Cardiac fibroblast (primary cell): ENCODE measurements at regions not wholly inside any gene's neighbourhood (a gene's known extent, or its start where the extent isn't known, plus 50 kb on each side); places are given as distances from the start of the nearest gene placed in this dataset.
A peak's percentile ranks its signal among the peaks of the same experiment; 100 is the strongest.

Experiments
- DNase-seq, 2 donors: peaks; one replicate each; pipeline versions ENCODE4 v3.0.0 to v3.0.0-alpha.2; 2010; ENCODE audit warnings: low read depth in 2 of 2
- H3K4me3 ChIP-seq, 2 donors: replicated peaks in 1 of 2; 1 replicate in 1 of 2; 2 replicates in 1 of 2; pipeline ENCODE4 v1.5.1; 2011; ENCODE audit warnings: low read depth in 2 of 2, low read length in 2 of 2, mild to moderate bottlenecking in 2 of 2, moderate library complexity in 1 of 2
- TF ChIP-seq, protein P1 (sequence below): IDR thresholded peaks from one replicate; pipeline ENCODE4 v1.5.1; 2011; ENCODE audit warnings: low read depth, mild to moderate bottlenecking, low read length, inconsistent platforms

DNA sequence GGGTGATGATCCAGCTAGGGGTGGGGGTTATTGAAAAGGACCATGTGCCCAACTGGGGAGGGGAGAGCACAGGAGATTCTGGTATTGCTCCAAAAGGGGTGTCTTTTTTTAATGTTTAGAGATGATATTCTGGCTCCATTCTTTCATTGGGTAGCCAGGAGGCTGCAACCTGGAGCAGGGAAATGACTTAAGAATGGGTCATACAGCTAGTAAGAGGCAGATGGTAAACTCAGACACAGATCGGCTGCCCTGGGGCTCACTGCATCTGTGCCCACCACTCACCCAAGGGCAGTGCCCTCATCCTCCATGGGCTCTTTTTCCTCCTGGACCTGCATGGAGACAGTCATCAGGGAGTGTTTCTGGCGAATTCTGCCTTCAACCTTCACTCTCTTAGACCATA, 302.0 kb upstream of the PRDM1 start:
- TF ChIP-seq, protein P1, sequence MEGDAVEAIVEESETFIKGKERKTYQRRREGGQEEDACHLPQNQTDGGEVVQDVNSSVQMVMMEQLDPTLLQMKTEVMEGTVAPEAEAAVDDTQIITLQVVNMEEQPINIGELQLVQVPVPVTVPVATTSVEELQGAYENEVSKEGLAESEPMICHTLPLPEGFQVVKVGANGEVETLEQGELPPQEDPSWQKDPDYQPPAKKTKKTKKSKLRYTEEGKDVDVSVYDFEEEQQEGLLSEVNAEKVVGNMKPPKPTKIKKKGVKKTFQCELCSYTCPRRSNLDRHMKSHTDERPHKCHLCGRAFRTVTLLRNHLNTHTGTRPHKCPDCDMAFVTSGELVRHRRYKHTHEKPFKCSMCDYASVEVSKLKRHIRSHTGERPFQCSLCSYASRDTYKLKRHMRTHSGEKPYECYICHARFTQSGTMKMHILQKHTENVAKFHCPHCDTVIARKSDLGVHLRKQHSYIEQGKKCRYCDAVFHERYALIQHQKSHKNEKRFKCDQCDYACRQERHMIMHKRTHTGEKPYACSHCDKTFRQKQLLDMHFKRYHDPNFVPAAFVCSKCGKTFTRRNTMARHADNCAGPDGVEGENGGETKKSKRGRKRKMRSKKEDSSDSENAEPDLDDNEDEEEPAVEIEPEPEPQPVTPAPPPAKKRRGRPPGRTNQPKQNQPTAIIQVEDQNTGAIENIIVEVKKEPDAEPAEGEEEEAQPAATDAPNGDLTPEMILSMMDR = no peak
- no peak for DNase-seq
- no peak overlapping the region for H3K4me3 ChIP-seq

- TF ChIP-seq, protein P1 = no peak
- DNase-seq = no peak
- H3K4me3 ChIP-seq = no peak overlapping the region
These were observed 302.7 kb upstream of the PRDM1 start for GRCh38 chr6:105783333-105783935.

GRCh38 chr6:105781915-105782314, 304.2 kb upstream of the PRDM1 start:
- TF ChIP-seq, protein P1 = no peak
- DNase-seq = no peak
- no peak overlapping the region for H3K4me3 ChIP-seq

DNA sequence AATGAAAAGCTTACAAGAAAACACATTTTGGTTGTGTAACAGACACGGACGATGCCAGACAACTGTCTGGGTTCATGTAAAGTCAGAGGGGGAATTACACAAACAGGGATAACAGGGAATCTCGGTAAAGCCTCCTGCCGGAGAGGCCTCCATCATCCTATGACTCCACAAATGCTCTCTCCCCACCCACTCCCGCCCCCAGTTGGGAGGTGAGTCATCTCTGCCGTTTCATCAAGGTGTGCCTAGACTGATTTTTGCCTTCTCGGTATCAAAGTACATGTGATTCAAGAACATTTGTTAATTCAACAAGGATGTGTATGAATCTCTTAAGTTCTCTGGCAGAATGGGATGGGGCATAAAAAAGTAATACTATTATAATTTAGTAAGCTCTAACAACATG, 304.9 kb upstream of the PRDM1 start:
- no peak for DNase-seq
- TF ChIP-seq, protein P1 = no peak

GRCh38 chr6:105780146-105780860, 305.8 kb upstream of the PRDM1 start:
- DNase-seq = peak in 1 of 2 donors; percentile 50
- TF ChIP-seq, protein P1 = no peak
- H3K4me3 ChIP-seq = no peak overlapping the region

More for the DNA sequence above, 304.9 kb upstream of the PRDM1 start:
- no peak overlapping the region for H3K4me3 ChIP-seq

DNA sequence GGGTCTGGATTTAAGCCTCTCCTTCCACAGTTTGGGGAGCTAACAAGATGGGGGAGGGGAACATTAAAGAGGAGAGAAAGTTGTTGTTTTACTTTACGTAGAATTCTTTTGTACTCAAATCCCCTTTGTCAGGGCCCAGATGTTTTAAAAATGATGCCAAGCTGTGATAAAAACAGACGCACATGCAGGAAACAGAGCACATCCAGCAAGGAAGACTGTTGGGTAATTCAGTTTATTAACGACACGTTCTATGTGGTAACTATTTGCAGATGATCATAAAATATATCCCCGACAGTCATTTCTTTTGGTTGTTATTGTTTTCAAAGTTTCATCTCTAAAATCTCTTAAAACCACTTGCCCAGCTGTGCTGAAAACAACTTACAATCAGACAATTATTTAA, 307.0 kb upstream of the PRDM1 start:
- TF ChIP-seq, protein P1 = no peak
- DNase-seq = no peak
- no peak overlapping the region for H3K4me3 ChIP-seq

GRCh38 chr6:105775095-105775494, 311.0 kb upstream of the PRDM1 start:
- H3K4me3 ChIP-seq = no peak overlapping the region
- no peak for DNase-seq
- TF ChIP-seq, protein P1 = no peak
